ENCODE measurements at regions not wholly inside any gene's neighbourhood (a gene's known extent, or its start where the extent isn't known, plus 50 kb on each side); places are given as distances from the start of the nearest gene placed in this dataset.
"Not testable (repeated sequence)": the region's sequence is repeated elsewhere in the genome, so short reads cannot be mapped to it uniquely, and the experiment has no call there.

DNA sequence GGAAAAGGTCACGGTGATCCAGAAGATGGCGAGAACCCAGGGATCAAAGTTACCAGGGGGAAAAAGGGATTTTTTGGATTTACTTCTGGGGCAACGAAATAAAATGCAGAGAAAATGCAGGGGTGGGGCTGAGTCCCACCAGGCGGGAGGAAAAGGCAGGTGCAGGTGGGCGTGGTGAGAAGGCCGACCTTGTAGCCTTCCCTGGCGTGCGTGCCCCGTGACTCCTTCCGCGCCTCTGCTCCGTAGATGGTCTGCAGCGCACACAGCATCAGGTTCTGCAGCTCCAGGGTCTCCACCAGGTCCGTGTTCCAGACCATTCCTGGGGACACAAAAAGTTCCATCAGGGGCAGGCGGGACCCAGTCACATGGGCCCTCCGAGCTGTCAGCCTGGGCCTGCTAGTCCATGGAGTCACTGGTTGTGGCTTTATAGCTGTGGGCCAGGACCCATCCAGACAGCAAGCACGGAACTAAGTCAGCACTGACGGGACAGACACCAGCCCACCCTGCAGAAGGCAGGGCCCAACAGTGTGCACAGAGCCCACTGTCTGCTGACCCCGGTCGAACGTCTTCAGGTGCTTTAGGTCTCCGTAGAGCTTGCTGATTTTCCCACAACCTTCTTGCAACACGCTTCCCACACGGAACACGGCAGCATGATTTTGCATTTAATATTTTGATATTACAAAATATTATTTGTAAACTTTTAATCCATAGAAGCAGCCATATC, 52.4 kb upstream of the LPCAT1 start:
- TF ChIP-seq, protein P1, sequence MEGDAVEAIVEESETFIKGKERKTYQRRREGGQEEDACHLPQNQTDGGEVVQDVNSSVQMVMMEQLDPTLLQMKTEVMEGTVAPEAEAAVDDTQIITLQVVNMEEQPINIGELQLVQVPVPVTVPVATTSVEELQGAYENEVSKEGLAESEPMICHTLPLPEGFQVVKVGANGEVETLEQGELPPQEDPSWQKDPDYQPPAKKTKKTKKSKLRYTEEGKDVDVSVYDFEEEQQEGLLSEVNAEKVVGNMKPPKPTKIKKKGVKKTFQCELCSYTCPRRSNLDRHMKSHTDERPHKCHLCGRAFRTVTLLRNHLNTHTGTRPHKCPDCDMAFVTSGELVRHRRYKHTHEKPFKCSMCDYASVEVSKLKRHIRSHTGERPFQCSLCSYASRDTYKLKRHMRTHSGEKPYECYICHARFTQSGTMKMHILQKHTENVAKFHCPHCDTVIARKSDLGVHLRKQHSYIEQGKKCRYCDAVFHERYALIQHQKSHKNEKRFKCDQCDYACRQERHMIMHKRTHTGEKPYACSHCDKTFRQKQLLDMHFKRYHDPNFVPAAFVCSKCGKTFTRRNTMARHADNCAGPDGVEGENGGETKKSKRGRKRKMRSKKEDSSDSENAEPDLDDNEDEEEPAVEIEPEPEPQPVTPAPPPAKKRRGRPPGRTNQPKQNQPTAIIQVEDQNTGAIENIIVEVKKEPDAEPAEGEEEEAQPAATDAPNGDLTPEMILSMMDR (IDR thresholded peaks at IDR 0.05; ENCODE audit: low read length): not testable (repeated sequence)
- not testable (repeated sequence) for TF ChIP-seq EZH2phosphoT487 (IDR thresholded peaks at IDR 0.05; ENCODE audit: low read length); EZH2 (optimal IDR thresholded peaks at IDR 0.05; ENCODE audit: low read depth, low read length)
